PC-9 (cell line): ENCODE measurements at regions not wholly inside any gene's neighbourhood (a gene's known extent, or its start where the extent isn't known, plus 50 kb on each side); places are given as distances from the start of the nearest gene placed in this dataset.

Experiments
- CTCF ChIP-seq: fragments of 200-600 bp; sonication (generic); conservative IDR thresholded peaks from 2 replicates; pipeline ENCODE4 v1.6.1; 2017; ENCODE audit warnings: mixed run types, antibody characterized with exemption, mild to moderate bottlenecking, moderate library complexity
- EZH2 ChIP-seq: fragments of 200-600 bp; sonication (generic); IDR thresholded peaks from 2 replicates; pipeline ENCODE4 v1.8.0; 2017; ENCODE audit warnings: antibody characterized with exemption, low read depth

GRCh38 chr16:73529303-73530012 lies 481.5 kb upstream of the ZFHX3 start:
- TF ChIP-seq CTCF (no peak), EZH2 (no peak)
